Epithelial cell of esophagus (primary cell): ENCODE measurements at regions not wholly inside any gene's neighbourhood (a gene's known extent, or its start where the extent isn't known, plus 50 kb on each side); places are given as distances from the start of the nearest gene placed in this dataset.

Experiments used
- DNase-seq: peaks from one replicate; pipeline ENCODE4 v3.0.0; 2010; ENCODE audit warnings: low read depth
- H3K4me3 ChIP-seq: 2 replicates; pipeline ENCODE4 v1.5.1; 2011; ENCODE audit warnings: mild to moderate bottlenecking, low read length, control low read depth
- TF ChIP-seq, protein P1 (sequence below): IDR thresholded peaks from 2 replicates; pipeline ENCODE4 v1.5.1; 2011; ENCODE audit warnings: low read depth, mild to moderate bottlenecking, low read length, control low read depth, inconsistent platforms; ENCODE audit not compliant: insufficient read depth; ENCODE audit errors: missing control alignments

DNA sequence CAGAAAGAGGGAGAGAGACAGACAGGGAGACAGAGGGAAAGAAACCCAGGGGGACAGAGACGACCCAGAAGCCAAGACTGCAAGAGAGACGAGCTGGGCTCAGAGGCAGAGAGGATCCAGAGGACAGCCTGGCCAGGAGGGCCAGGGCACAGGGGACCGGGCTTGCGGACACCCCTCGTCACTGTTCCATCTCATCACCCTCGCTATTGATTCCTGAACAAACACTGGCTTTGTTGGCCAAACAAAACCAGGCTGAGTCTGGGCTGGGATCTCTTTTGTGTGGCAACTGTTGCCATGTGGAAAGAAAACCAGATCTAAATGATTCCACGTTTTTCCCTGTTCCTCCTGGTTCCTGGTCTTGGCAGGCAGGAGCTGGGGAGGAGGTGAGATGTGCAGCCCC, 339.4 kb downstream of the MN1 start:
- no peak overlapping the region for H3K4me3 ChIP-seq
- no peak for DNase-seq
- TF ChIP-seq, protein P1, sequence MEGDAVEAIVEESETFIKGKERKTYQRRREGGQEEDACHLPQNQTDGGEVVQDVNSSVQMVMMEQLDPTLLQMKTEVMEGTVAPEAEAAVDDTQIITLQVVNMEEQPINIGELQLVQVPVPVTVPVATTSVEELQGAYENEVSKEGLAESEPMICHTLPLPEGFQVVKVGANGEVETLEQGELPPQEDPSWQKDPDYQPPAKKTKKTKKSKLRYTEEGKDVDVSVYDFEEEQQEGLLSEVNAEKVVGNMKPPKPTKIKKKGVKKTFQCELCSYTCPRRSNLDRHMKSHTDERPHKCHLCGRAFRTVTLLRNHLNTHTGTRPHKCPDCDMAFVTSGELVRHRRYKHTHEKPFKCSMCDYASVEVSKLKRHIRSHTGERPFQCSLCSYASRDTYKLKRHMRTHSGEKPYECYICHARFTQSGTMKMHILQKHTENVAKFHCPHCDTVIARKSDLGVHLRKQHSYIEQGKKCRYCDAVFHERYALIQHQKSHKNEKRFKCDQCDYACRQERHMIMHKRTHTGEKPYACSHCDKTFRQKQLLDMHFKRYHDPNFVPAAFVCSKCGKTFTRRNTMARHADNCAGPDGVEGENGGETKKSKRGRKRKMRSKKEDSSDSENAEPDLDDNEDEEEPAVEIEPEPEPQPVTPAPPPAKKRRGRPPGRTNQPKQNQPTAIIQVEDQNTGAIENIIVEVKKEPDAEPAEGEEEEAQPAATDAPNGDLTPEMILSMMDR = no peak

DNA sequence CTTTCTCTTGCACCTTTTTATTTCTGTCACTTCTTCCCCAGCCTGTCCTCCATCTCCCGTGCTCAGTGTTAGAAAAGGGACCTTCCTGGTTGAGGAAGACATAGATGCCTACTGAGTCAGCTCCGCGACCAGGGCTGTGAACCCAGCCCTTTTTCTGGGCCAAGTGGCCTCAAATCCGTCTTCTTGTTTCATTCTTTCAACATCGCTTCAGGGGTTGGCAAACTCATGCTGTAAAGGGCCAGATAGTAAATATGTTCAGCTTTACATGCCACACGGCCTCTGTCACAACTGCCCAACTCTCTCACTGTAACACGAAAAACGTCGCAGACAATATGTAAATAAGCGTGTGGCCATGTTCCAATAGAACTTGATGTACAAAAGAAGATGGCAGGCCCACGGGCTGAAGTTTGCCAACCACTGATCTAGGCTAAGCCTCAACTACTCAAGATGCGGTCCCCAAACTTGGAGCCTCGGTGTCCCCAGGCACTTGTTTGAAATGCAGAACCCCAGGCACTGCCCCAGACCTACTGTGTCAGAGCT, 338.4 kb downstream of the MN1 start:
- H3K4me3 ChIP-seq = no peak overlapping the region
- no peak for DNase-seq
- TF ChIP-seq, protein P1 = no peak

DNA sequence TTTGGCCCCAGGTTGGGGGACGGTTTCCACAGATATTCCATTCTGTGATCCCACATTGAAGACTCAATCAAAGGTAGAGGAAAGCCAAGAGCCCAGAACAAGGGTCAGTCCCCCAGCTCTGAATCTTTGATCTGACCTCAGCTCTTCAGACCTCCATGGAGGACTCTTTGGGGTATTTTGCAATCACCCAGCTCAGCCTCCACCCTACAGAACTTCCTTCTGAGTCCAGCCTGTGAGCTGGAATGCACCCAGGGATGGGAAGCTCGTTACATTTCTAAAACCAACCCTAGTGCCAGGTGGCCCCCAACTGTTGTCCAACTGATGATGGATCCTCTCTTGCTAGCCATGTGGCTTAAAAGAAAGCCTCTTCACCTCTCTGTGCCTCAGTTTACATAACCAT, 335.3 kb downstream of the MN1 start:
- TF ChIP-seq, protein P1 = no peak
- no peak for DNase-seq
- no peak overlapping the region for H3K4me3 ChIP-seq

DNA sequence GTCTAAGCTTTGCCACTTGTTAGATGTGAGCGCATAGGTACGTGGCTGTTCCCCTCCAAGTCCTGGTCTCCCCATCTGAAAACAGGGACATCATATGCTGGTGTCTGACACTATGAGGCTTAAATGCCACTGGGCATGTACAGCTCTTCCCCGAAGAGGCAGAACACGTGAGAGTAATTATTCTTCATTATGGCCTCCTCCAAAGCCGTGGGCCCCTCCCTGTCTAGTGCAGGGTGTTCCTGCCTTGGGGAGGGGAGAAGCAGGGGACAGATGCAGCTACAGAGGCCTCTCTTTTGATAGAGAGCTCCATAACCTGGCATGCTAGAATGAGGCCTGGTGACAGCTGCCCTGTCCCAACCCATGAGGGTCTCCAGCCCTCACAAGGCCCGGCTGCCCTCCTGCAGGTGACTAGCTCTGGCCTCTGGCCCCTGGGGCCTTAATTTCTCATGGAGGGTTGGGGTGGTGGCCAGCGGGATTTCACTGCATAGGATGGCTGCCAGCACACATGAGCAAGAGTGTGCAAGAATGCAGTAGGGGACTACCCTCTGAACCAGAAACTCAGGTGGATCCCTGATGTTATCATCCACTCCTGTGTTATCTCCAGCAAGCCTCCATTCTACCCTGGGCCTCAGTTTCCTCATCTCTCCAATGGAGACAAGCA, 334.6 kb downstream of the MN1 start:
- TF ChIP-seq, protein P1 = no peak
- H3K4me3 ChIP-seq = no peak overlapping the region
- no peak for DNase-seq

DNA sequence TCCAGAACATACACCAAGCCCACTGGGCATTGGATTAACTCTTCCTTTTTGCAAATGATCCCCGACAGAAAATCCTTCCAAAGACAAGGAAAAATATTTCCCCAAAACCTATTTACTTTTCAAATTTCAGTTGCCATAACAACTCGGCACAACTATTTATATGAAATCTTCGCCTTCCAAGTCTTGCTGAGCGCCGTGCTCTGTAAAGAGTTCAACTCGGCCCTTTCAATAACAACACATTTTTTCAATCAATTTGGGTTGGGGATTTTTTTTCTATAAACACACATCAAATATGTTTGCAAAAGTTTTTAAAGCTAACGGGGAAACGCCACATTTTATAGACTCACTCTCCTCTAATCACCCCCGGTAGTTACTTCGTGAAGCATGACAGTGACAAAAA, 333.8 kb downstream of the MN1 start:
- DNase-seq = no peak
- H3K4me3 ChIP-seq = no peak overlapping the region
- TF ChIP-seq, protein P1 = no peak

DNA sequence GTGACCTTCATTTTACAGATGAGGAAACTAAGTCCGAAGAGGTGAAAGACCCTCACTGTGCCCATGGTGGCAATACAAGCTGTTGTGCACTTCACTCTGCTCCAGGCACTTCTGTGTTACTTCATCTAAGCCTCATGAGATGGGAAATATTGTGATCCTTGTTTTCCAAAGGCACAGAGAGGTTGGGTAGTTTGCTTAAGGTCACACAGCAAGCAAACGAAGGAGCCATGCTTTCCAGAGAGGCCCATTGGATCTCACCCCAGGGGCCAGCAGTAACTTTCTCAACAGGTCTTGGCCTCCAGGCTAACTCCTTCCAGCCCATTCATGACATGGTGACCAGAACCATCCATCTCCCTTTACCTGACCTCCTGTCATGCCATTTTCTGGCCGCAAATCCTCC, 332.8 kb downstream of the MN1 start:
- no peak for DNase-seq
- H3K4me3 ChIP-seq = no peak overlapping the region

More for the DNA sequence above, 332.8 kb downstream of the MN1 start:
- TF ChIP-seq, protein P1 = no peak
